ENCODE measurements at regions not wholly inside any gene's neighbourhood (a gene's known extent, or its start where the extent isn't known, plus 50 kb on each side); places are given as distances from the start of the nearest gene placed in this dataset.

- Histone ChIP-seq H3K4me2 (no peak overlapping the region), H4K20me1 (ENCODE audit: insufficient read depth) (no peaks in the 10 kb centered on the region), H2AFZ (no peak overlapping the region), H3K9me3 (ENCODE audit: insufficient read depth, low read depth) (no peaks in the 10 kb centered on the region; the same call in 1 of the 2 replicates), H3K27ac (no peak overlapping the region), H3F3A (ENCODE audit: insufficient read depth, low read depth) (peaks cover 12% of the 10 kb centered on the region), H3K9me2 (ENCODE audit: insufficient read depth) (no peaks in the 10 kb centered on the region), H3K79me2 (ENCODE audit: low read depth) (no peaks in the 10 kb centered on the region), H3K36me3 (ENCODE audit: low read depth) (no peaks in the 10 kb centered on the region), H3K4me3 (no peak overlapping the region), H3K27me3 (ENCODE audit: insufficient read depth, low read depth) (no peaks in the 10 kb centered on the region), H3K4me1 (replicated peaks; ENCODE audit: insufficient read depth) (peaks cover 27% of the 10 kb centered on the region)
- BruUV-seq (replicated peaks) = no TSS peak
- CTCF ChIA-PET = no interaction called here
- no peak for DNase-seq
- TF ChIP-seq EZH2 (IDR thresholded peaks at IDR 0.05; ENCODE audit: low read depth) = no peak
- no peak for TF ChIP-seq CTCF (conservative IDR thresholded peaks at IDR 0.05)
- intact Hi-C loops (cut with micrococcal nuclease; ENCODE audit: unreplicated experiment) = no loop called here
- POLR2A ChIA-PET (ENCODE audit: unreplicated experiment) = no interaction called here
These were observed 314.3 kb downstream of the TNS1 start for GRCh38 chr2:217688494-217688893.

- ChIA-PET POLR2A (ENCODE audit: unreplicated experiment) (interaction anchor here (0.5 kb wide), 1 partner anchor 635 kb away, joined by 5 read pairs; no protein-coding TSS in a partner anchor), CTCF (no interaction called here)
- H3K4me1 ChIP-seq (replicated peaks; ENCODE audit: insufficient read depth) = peaks cover 27% of the 10 kb centered on the region
- TF ChIP-seq EZH2 (IDR thresholded peaks at IDR 0.05; ENCODE audit: low read depth) (no peak), CTCF (conservative IDR thresholded peaks at IDR 0.05) (no peak)
- no peaks in the 10 kb centered on the region for H3K9me3 ChIP-seq (ENCODE audit: insufficient read depth, low read depth)
- H3K79me2 ChIP-seq (ENCODE audit: low read depth) = no peaks in the 10 kb centered on the region
- BruUV-seq (replicated peaks) = no TSS peak
- H3K9me2 ChIP-seq (ENCODE audit: insufficient read depth) = no peaks in the 10 kb centered on the region
- no peak overlapping the region for H2AFZ ChIP-seq
- peaks cover 12% of the 10 kb centered on the region for H3F3A ChIP-seq (ENCODE audit: insufficient read depth, low read depth)
- no peaks in the 10 kb centered on the region for H3K36me3 ChIP-seq (ENCODE audit: low read depth)
- DNase-seq = no peak
- no peaks in the 10 kb centered on the region for H4K20me1 ChIP-seq (ENCODE audit: insufficient read depth)
- H3K27me3 ChIP-seq (ENCODE audit: insufficient read depth, low read depth) = no peaks in the 10 kb centered on the region
- no peak overlapping the region for H3K4me2 ChIP-seq
- no peak overlapping the region for H3K4me3 ChIP-seq
- intact Hi-C loops (cut with micrococcal nuclease; ENCODE audit: unreplicated experiment) = no loop called here
- H3K27ac ChIP-seq = no peak overlapping the region
These were observed 315.0 kb downstream of the TNS1 start for GRCh38 chr2:217687771-217688170.

GRCh38 chr2:217685255-217685605, 317.6 kb downstream of the TNS1 start:
- H3K36me3 ChIP-seq (ENCODE audit: low read depth) = no peaks in the 10 kb centered on the region
- BruUV-seq (replicated peaks) = no TSS peak

More at GRCh38 chr2:217685255-217685605, 317.6 kb downstream of the TNS1 start:
- Histone ChIP-seq H3K9me2 (ENCODE audit: insufficient read depth) (no peaks in the 10 kb centered on the region), H3K4me2 (peak overlapping the region; percentile 63), H3K9me3 (ENCODE audit: insufficient read depth, low read depth) (no peaks in the 10 kb centered on the region), H2AFZ (no peak overlapping the region), H3K4me3 (no peak overlapping the region), H3K79me2 (ENCODE audit: low read depth) (no peaks in the 10 kb centered on the region), H4K20me1 (ENCODE audit: insufficient read depth) (no peaks in the 10 kb centered on the region), H3K27ac (peak overlapping the region; percentile 74), H3K4me1 (replicated peaks; ENCODE audit: insufficient read depth) (peaks cover 27% of the 10 kb centered on the region), H3K27me3 (ENCODE audit: insufficient read depth, low read depth) (no peaks in the 10 kb centered on the region), H3F3A (ENCODE audit: insufficient read depth, low read depth) (peaks cover 12% of the 10 kb centered on the region)
- CTCF ChIA-PET = interaction anchor here (1.0 kb wide), 1 partner anchor 34 kb away, joined by 3 read pairs; no protein-coding TSS in a partner anchor
- TF ChIP-seq EZH2 (IDR thresholded peaks at IDR 0.05; ENCODE audit: low read depth) = no peak
- no peak for TF ChIP-seq CTCF (conservative IDR thresholded peaks at IDR 0.05)
- peak; percentile 80 to 97 for DNase-seq
- POLR2A ChIA-PET (ENCODE audit: unreplicated experiment) = interaction anchor here (0.6 to 1.1 kb wide), 4 partner anchors 10 to 856 kb away, joined by 3 to 5 read pairs (median 3); no protein-coding TSS in a partner anchor
- intact Hi-C loops (cut with micrococcal nuclease; ENCODE audit: unreplicated experiment) = loop anchor here (2.0 kb wide), 1 partner anchor 22 kb away; no protein-coding TSS in a partner anchor

Data from PC-9 (cell line).